GM19035 (cell line): ENCODE measurements at regions not wholly inside any gene's neighbourhood (a gene's known extent, or its start where the extent isn't known, plus 50 kb on each side); places are given as distances from the start of the nearest gene placed in this dataset.

Experiments used
- ATAC-seq: cut with Tn5 transposase; IDR thresholded peaks from one replicate; pipeline ENCODE4 v1.9.1; 2021; ENCODE audit not compliant: unreplicated experiment

DNA sequence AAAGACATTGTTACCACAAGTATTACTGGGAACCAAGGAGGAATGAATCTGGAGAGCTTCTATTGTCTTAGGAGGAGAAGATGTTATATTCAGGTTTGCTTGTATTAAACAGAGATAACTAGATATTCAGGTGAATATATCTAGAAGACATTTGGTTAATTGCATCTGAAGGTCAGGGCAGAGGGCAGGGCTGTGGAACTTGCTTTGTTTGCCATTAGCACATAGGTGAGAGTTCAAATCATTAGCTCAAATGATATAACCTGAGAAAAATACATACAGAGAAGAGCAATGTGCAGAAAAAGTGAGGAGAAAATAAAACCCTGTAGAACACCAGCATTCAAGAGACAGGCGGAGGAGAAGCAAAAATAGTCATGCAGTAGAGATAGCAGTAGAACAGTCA lies 116.8 kb downstream of the DNAJB9 start:
- no peak for ATAC-seq

DNA sequence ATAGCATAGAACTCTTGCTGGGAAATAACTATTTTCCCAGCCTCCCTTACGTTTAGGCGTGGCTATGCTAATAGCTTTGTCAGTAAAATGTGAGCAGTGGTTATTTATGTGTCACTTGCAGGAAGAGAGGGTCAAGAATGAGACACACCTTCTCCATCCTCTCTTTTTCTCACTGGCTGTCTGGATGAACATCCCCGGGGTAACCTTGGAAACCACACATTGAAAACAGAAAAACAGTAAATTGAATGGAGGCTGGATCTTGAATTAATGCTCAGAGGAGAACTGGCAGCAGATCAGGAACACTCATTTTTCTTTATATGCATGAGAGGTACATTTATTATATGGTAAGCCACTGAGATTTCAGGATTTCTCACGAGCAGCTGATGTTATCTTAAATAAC lies 127.6 kb downstream of the DNAJB9 start:
- ATAC-seq, result no peak

GRCh38 chr7:108711611-108712010 lies 141.9 kb downstream of the DNAJB9 start:
- no peak for ATAC-seq

- no peak for ATAC-seq
Observed at GRCh38 chr7:108716783-108717182, 147.1 kb downstream of the DNAJB9 start.

DNA sequence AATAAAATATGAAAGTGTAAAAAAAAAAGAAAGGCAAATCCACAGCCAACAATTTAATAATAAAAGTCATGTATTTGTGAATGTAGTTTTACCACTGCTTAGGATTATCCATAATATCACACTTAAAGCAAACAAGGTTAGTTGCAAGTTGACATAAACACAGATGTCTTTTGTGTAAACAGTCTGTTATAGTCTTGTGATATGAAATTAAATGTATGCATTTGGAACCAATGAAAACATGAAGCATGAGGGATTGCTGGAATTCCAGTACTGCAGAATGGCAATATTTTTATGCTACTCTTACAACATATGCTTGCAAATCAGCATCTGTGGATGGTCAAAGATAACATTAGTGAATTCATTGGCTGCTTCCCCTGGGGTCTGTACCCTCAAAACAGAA lies 148.1 kb downstream of the DNAJB9 start:
- no peak for ATAC-seq

- no peak for ATAC-seq
Observed at GRCh38 chr7:108719631-108720030, 150.0 kb downstream of the DNAJB9 start.

- no peak for ATAC-seq
Observed at GRCh38 chr7:108722561-108722960, 152.9 kb downstream of the DNAJB9 start.

DNA sequence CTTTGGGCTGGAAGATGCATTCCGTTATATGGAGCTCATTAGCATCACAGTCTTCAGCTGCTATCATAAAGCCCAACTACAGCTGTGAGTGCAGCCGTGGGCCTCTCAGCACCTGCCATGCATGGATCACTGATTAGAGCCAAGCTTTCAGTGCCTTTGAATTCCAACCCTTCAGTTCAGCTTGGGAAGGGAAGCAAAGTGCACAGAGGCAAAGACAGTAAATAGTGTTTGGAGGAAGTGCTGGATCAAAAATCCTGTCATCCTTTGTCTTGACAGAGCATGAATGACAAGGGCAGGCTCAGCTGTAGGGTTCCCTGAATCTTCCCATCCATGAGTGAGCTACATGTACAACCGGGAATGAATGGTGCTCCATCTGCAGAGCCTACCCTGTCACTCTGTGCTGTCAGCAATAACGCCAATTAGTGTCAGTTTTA lies 153.7 kb downstream of the DNAJB9 start:
- no peak for ATAC-seq

- no peak for ATAC-seq
Observed at GRCh38 chr7:108724251-108725100, 154.8 kb downstream of the DNAJB9 start.

- ATAC-seq, result no peak
Observed at GRCh38 chr7:108735814-108736213, 166.1 kb downstream of the DNAJB9 start.

- ATAC-seq, result no peak
Observed at GRCh38 chr7:108736221-108736891, 166.7 kb downstream of the DNAJB9 start.

GRCh38 chr7:108770981-108771745 lies 201.5 kb downstream of the DNAJB9 start:
- no peak for ATAC-seq

DNA sequence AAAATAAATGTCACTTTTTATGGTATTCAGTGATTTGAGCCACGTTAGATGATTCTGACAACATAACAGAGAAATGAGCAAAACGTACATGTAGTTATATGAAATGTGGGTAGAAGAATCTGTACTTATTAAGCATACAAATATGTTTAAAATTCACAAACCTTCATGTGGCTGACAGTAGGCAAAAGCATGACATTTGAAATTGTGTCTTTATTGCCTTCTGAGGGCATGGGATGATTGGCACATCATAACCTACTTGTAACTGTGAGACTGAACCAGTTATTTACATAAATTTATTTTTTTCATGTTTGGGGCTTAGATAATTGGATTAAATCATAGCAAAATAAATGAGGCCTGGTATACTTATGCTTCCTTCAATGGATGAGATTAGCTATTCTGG lies 202.2 kb downstream of the DNAJB9 start:
- ATAC-seq, result no peak

DNA sequence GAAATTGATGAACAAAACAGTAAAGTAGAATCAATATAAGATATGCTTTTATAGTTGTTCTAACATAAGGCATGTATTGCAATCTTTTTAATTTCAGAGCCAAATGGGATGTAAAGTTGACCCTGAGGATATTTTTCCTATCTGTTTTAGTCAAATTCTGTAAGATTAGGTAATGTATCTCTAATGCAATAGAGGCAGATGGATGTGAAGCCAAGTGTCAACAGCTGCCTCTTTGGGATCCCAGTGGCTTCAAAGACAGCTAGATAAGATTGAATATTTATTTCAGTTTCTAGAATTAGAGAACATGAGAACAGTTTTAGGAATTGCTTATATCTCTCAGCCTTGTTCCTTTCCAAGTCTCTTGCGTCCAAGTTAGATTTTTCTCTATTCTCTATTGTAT lies 208.3 kb downstream of the DNAJB9 start:
- ATAC-seq, result no peak

DNA sequence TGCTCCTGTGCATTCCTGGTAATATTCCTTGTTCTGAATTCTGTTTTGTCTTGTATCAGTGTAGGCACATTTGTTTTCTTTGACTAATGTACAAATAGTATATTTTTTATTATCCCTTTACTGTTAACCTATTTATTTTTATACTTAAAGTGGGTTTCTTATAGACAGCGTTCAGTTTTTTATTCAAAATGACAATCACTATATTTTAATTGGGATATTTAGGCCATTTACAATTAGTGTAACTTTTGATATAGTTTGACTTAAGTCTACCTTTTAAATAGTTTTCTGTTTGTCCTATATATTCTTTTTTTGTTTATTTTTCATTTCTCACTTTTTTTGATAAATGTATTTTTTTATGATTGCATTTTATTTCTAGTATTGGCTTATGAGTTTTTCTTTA lies 219.8 kb downstream of the DNAJB9 start:
- ATAC-seq, result no peak

GRCh38 chr7:108794466-108794865 lies 224.8 kb downstream of the DNAJB9 start:
- no peak for ATAC-seq

GRCh38 chr7:108802650-108803049 lies 233.0 kb downstream of the DNAJB9 start:
- no peak for ATAC-seq

DNA sequence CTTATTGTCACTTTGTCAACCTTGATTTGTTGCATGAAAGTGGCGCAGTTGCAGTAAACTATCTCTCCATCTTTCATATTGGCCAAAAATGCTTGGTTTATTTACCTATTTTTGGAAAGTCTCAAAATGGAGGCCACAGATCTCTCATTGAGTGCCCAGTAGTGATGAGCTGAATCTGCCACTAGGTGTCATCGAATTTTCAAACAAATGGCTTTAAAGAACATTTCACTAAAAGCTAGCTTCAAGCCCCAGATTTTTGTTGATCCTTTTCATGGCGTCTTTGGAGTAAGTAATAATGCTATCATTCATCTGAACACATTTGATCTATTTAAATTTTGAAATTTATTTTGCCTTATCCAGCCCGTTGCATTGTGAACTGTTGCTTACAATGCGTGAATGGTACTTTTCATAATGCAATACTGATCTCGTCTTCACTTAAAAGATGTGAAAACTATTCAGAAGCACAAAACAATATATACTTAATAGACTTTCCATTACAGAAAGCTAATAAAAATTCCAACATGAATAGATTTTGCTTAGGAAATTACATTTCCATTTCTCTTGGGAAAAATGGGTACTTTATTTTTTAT lies 236.2 kb downstream of the DNAJB9 start:
- ATAC-seq, result no peak

DNA sequence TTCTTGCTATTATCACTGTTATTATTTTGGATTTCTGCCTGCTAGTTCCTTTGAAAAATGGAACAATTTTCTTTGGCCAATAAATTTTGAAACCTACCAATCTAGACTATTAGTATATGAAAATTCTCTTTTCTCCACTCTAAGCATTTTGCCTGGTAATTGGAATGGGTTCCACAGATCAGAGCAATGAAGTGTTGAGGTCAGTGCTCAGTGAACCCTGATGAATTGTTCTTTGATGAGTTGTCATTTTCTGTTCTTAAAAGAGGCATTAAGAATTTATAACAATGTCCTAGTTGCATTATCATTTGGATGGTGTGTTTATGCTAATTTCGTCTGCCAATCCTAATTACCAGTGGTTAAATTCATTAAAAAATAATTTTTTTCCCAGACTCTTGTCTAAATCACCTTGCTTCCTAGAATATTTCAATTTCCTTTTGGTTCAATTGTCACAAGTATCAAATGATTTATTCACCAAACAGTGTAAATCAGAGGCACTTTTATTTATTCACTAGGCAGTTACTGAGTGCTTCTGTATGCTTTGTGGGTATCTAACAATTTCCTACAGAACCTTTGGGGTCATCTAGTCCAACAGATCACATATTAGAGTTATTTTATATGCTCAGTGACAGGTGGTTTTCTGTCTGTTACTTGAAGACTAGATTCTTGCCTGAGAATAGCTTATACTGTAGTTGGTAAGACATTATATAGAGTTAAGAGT lies 239.0 kb downstream of the DNAJB9 start:
- no peak for ATAC-seq

DNA sequence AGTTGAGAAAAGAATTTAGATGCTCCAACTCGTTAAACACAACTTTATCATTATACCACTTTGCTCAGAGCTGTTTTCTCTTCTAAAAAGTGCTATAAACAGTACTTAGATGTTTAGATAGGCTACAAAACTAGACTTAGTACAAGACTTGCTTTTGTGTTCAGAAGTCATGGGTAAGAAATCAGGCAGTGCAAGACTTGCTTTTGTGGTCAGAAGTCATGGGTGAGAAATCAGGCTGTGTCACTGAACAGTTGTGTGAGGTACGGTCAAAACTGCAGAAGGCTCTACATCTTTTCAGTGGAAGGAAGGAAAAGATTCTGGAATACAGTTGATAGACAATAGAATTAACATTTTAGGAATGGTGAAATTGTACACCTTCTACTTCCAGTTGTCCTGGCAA lies 239.7 kb downstream of the DNAJB9 start:
- no peak for ATAC-seq
